ENCODE measurements at regions not wholly inside any gene's neighbourhood (a gene's known extent, or its start where the extent isn't known, plus 50 kb on each side); places are given as distances from the start of the nearest gene placed in this dataset.

- DNase-seq (ENCODE audit: insufficient read length, low spot score), result no peak
- FAIRE-seq, result no peak
- TF ChIP-seq CTCF (IDR thresholded peaks at IDR 0.05; ENCODE audit: insufficient read depth, missing control alignments), result no peak
These were observed 64.9 kb downstream of the CD2 start for GRCh38 chr1:116819081-116819480.

GRCh38 chr1:116820369-116820768, 66.1 kb downstream of the CD2 start:
- FAIRE-seq (no peak), DNase-seq (ENCODE audit: insufficient read length, low spot score) (no peak)
- no peak for TF ChIP-seq CTCF (IDR thresholded peaks at IDR 0.05; ENCODE audit: insufficient read depth, missing control alignments)

GRCh38 chr1:116821763-116822162, 67.5 kb downstream of the CD2 start:
- no peak for FAIRE-seq
- DNase-seq (ENCODE audit: insufficient read length, low spot score), result no peak
- TF ChIP-seq CTCF (IDR thresholded peaks at IDR 0.05; ENCODE audit: insufficient read depth, missing control alignments), result no peak

GRCh38 chr1:116824631-116825206, 70.5 kb downstream of the CD2 start:
- no peak for TF ChIP-seq CTCF (IDR thresholded peaks at IDR 0.05; ENCODE audit: insufficient read depth, missing control alignments)
- FAIRE-seq (no peak), DNase-seq (ENCODE audit: insufficient read length, low spot score) (no peak)

GRCh38 chr1:116825207-116825719, 71.0 kb downstream of the CD2 start:
- no peak for TF ChIP-seq CTCF (IDR thresholded peaks at IDR 0.05; ENCODE audit: insufficient read depth, missing control alignments)
- DNase-seq (ENCODE audit: insufficient read length, low spot score) (no peak), FAIRE-seq (no peak)

- DNase-seq (ENCODE audit: insufficient read length, low spot score) (no peak), FAIRE-seq (no peak)
- TF ChIP-seq CTCF (IDR thresholded peaks at IDR 0.05; ENCODE audit: insufficient read depth, missing control alignments), result peak; percentile 30
These were observed 71.6 kb downstream of the CD2 start for GRCh38 chr1:116825720-116826438.

Data from D721Med (cell line).